A549 (cell line): ENCODE measurements at regions not wholly inside any gene's neighbourhood (a gene's known extent, or its start where the extent isn't known, plus 50 kb on each side); places are given as distances from the start of the nearest gene placed in this dataset.

Experiments
- ATAC-seq, 2 experiments: fragments of 200-7000 bp in 1 of 2; fragments of >200 bp in 1 of 2; cut with Nextera tagmentation in 1 of 2; cut with Tn5 transposase in 1 of 2; 3 replicates each; pipeline versions ENCODE4 v1.8.0 to v1.9.1; 2018 to 2020; ENCODE audit warnings: mild to moderate bottlenecking in 1 of 2, moderate library complexity in 1 of 2
- CTCF ChIA-PET: fragments of 300-600 bp; sonication (Branson Sonifier 250); formaldehyde crosslinking; extraction: SDS; loops from one replicate; lab custom pipeline; 2021; ENCODE audit warnings: antibody characterized with exemption, inconsistent platforms; lab: Yijun Ruan, JAX
- POLR2A ChIA-PET: fragments of 350-600 bp; formaldehyde crosslinking; extraction: SDS; loops from one replicate; lab custom pipeline; 2021; ENCODE audit warnings: antibody characterized with exemption, inconsistent platforms; lab: Yijun Ruan, JAX
- DNase-seq, 2 experiments: peaks; one replicate each; pipeline versions ENCODE4 v3.0.0 to v3.0.0-alpha.2; 2011 to 2016; ENCODE audit warnings: low read depth in 1 of 2, low spot score in 1 of 2
- FAIRE-seq: peaks from 2 replicates; lab custom pipeline; 2011; peaks lifted over from hg19 to GRCh38; lab: Jason Lieb, UNC
- H3K27ac ChIP-seq, 2 experiments: fragments of >200 bp; sonication (Bioruptor Twin); formaldehyde crosslinking; 3 replicates each; pipeline ENCODE4 v1.5.1; 2016 to 2017
- H3K4me1 ChIP-seq: fragments of >200 bp; sonication (Bioruptor Twin); formaldehyde crosslinking; 3 replicates; pipeline ENCODE4 v1.6.1; 2016
- H3K4me2 ChIP-seq: fragments of >200 bp; sonication (Bioruptor Twin); formaldehyde crosslinking; 3 replicates; pipeline ENCODE4 v1.6.1; 2016
- H3K4me3 ChIP-seq: fragments of >200 bp; sonication (Bioruptor Twin); formaldehyde crosslinking; 3 replicates; pipeline ENCODE4 v1.5.1; 2016
- H3K9me3 ChIP-seq: fragments of >200 bp; sonication (Bioruptor Twin); formaldehyde crosslinking; 3 replicates; pipeline ENCODE4 v1.6.1; 2016
- BHLHE40 ChIP-seq: IDR thresholded peaks from 2 replicates; pipeline ENCODE4 v1.6.1; 2012; ENCODE audit warnings: low read depth, low read length, inconsistent platforms
- CHD4 ChIP-seq: fragments of 200-600 bp; sonication (generic); IDR thresholded peaks from 2 replicates; pipeline ENCODE4 v1.6.1; 2016; ENCODE audit warnings: antibody characterized with exemption, mild to moderate bottlenecking, borderline replicate concordance
- CTCF ChIP-seq: fragments of >200 bp; sonication (Bioruptor Twin); formaldehyde crosslinking; IDR thresholded peaks from 3 replicates; pipeline ENCODE4 v1.5.1; 2016
- EHF ChIP-seq: fragments of 250-450 bp; sonication (Bioruptor Pico); IDR thresholded peaks from 2 replicates; pipeline ENCODE4 v1.5.0; 2020; ENCODE audit warnings: mild to moderate bottlenecking
- FOXS1 ChIP-seq: fragments of 250-450 bp; sonication (Bioruptor Pico); IDR thresholded peaks from 2 replicates; pipeline ENCODE4 v1.5.0; 2020; ENCODE audit warnings: mild to moderate bottlenecking, moderate library complexity
- HEYL ChIP-seq: fragments of 250-450 bp; sonication (Bioruptor Pico); IDR thresholded peaks from 2 replicates; pipeline ENCODE4 v1.8.0; 2021; ENCODE audit warnings: mild to moderate bottlenecking, moderate library complexity
- HMGXB4 ChIP-seq: fragments of 250-450 bp; sonication (Bioruptor Pico); IDR thresholded peaks from 2 replicates; pipeline ENCODE4 v1.5.0; 2021; ENCODE audit warnings: mild to moderate bottlenecking, moderate library complexity, borderline replicate concordance
- HOXB13 ChIP-seq: fragments of 250-450 bp; sonication (Bioruptor Pico); IDR thresholded peaks from 2 replicates; pipeline ENCODE4 v1.5.0; 2020; ENCODE audit warnings: low read depth, mild to moderate bottlenecking, moderate library complexity
- HOXB5 ChIP-seq: fragments of 250-450 bp; sonication (Bioruptor Pico); IDR thresholded peaks from 2 replicates; pipeline ENCODE4 v1.5.0; 2020; ENCODE audit warnings: mild to moderate bottlenecking, moderate library complexity
- MAZ ChIP-seq: fragments of 150-350 bp; IDR thresholded peaks from 2 replicates; pipeline ENCODE4 v1.6.1; 2014; ENCODE audit warnings: antibody characterized with exemption, low read depth, low read length, borderline replicate concordance
- REST ChIP-seq: fragments of 200-600 bp; sonication (generic); IDR thresholded peaks from 2 replicates; pipeline ENCODE4 v1.6.1; 2016; ENCODE audit warnings: antibody characterized with exemption, mild to moderate bottlenecking, moderate library complexity
- SREBF2 ChIP-seq: fragments of 450-650 bp; IDR thresholded peaks from 2 replicates; pipeline ENCODE4 v1.6.1; 2014; ENCODE audit warnings: mild to moderate bottlenecking, moderate library complexity
- TFCP2L1 ChIP-seq: fragments of 250-450 bp; sonication (Bioruptor Pico); IDR thresholded peaks from 2 replicates; pipeline ENCODE4 v1.5.0; 2021; ENCODE audit warnings: mild to moderate bottlenecking
- USF2 ChIP-seq: fragments of 450-650 bp; IDR thresholded peaks from 2 replicates; pipeline ENCODE4 v1.6.1; 2014; ENCODE audit warnings: antibody characterized with exemption
- WGBS: methylation state at CpG from one replicate; pipeline ENCODE4 v1.1.6; 2017; ENCODE audit errors: missing lambda C conversion rate; 5-methylcytosine and 5-hydroxymethylcytosine counted together

- CTCF ChIA-PET, result no interaction called here
- 11% methylated on average over 3 of the region's 3 CpGs for WGBS
Measured at GRCh38 chr11:24384240-24384639, 112.6 kb upstream of the LUZP2 start.

More at GRCh38 chr11:24384240-24384639, 112.6 kb upstream of the LUZP2 start:
- ATAC-seq (no peak), DNase-seq (no peak), FAIRE-seq (no peak)
- TF ChIP-seq CTCF (no peak), HOXB13 (CRISPR knock-in tag) (no peak), MAZ (no peak), CHD4 (no peak), FOXS1 (no peak), USF2 (no peak), TFCP2L1 (no peak), HEYL (CRISPR knock-in tag) (no peak), EHF (no peak), SREBF2 (no peak), BHLHE40 (no peak), HOXB5 (CRISPR knock-in tag) (no peak), REST (no peak), HMGXB4 (CRISPR knock-in tag) (no peak)
- no peaks in the 10 kb centered on the region for H3K4me1 ChIP-seq
- no peak overlapping the region for H3K4me3 ChIP-seq
- no peak overlapping the region for H3K4me2 ChIP-seq
- POLR2A ChIA-PET, result no interaction called here
- no peak overlapping the region for H3K27ac ChIP-seq
- no peaks in the 10 kb centered on the region for H3K9me3 ChIP-seq
